ENCODE measurements at regions not wholly inside any gene's neighbourhood (a gene's known extent, or its start where the extent isn't known, plus 50 kb on each side); places are given as distances from the start of the nearest gene placed in this dataset.

GRCh38 chr13:109567315-109567714 lies 219.1 kb downstream of the IRS2 start:
- H3K27me3 ChIP-seq (replicated peaks in 1 of 2; ENCODE audit: control insufficient read depth in 2 of 2, insufficient read depth in 2 of 2, low read length in 1 of 2), result no peaks in the 10 kb centered on the region
- no peak overlapping the region for H2AFZ ChIP-seq (ENCODE audit: control insufficient read depth, low read depth, low read length)
- no peak overlapping the region for H3K27ac ChIP-seq (ENCODE audit: control insufficient read depth, insufficient read depth)
- ChIA-PET CTCF (no interaction called here), RAD21 (ENCODE audit: unreplicated experiment) (no interaction called here), POLR2A (no interaction called here), SMC1A (ENCODE audit: uncharacterized antibody, unreplicated experiment) (interaction anchor here (0.8 kb wide), 1 partner anchor 20 kb away, joined by 3 read pairs; no protein-coding TSS in a partner anchor)
- no peaks in the 10 kb centered on the region for H3K79me2 ChIP-seq (ENCODE audit: control insufficient read depth, insufficient read depth, low read length)
- no peaks in the 10 kb centered on the region for H3K36me3 ChIP-seq (ENCODE audit: control insufficient read depth in 2 of 2, insufficient read depth in 2 of 2, low read length in 1 of 2)
- in situ Hi-C loops (cut with MboI) (no loop called here), intact Hi-C loops (cut with micrococcal nuclease; ENCODE audit: unreplicated experiment) (no loop called here)
- BruUV-seq (replicated peaks), result no TSS peak
- ATAC-seq, result no peak
- no peak overlapping the region for H3K4me3 ChIP-seq
- 37% methylated on average over 2 of the region's 2 CpGs for WGBS (ENCODE audit: insufficient coverage, insufficient replicate concordance, low lambda C conversion rate, missing lambda C conversion rate)
- no peak for FAIRE-seq
- H3K9ac ChIP-seq (ENCODE audit: control insufficient read depth, insufficient read depth, low read length), result no peak overlapping the region
- H4K20me1 ChIP-seq (ENCODE audit: control insufficient read depth, insufficient read depth), result no peaks in the 10 kb centered on the region
- H3K9me3 ChIP-seq (replicated peaks; ENCODE audit: control insufficient read depth, insufficient read depth, low read length), result no peaks in the 10 kb centered on the region
- DNase-seq (ENCODE audit: low read depth, low spot score), result no peak
- no peak overlapping the region for H3K4me2 ChIP-seq (ENCODE audit: control insufficient read depth, insufficient read depth)
- TF ChIP-seq PAX8 (IDR thresholded peaks at IDR 0.05) (no peak), PML (IDR thresholded peaks at IDR 0.05; ENCODE audit: low read length) (no peak)
- H3K4me1 ChIP-seq (ENCODE audit: control insufficient read depth, insufficient read depth, low read length), result no peaks in the 10 kb centered on the region

DNA sequence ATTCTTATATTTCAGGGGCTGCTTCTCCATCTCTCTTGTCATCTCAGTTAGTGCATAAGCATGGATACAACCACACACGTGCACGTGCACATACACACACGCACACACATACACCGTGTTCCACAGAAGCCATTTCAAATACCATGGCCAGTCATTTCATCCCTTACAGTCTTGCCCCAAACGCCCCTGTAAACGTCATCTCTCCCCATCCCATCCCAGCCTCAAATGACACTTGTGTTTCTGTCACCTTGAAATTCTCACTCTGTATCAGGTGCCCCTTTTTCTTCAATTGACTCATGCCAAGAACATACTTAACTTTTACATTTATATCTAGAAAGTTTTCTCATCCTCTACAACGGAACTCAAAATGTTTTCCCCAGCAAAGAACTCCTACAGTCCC lies 220.5 kb downstream of the IRS2 start:
- no peaks in the 10 kb centered on the region for H3K36me3 ChIP-seq (ENCODE audit: control insufficient read depth in 2 of 2, insufficient read depth in 2 of 2, low read length in 1 of 2)
- RAD21 ChIA-PET (ENCODE audit: unreplicated experiment), result no interaction called here
- H4K20me1 ChIP-seq (ENCODE audit: control insufficient read depth, insufficient read depth), result no peaks in the 10 kb centered on the region
- H3K4me3 ChIP-seq, result no peak overlapping the region
- TF ChIP-seq SREBF2 (IDR thresholded peaks at IDR 0.05; ENCODE audit: low read length) (no peak), KLF5 (IDR thresholded peaks at IDR 0.05; ENCODE audit: partially characterized antibody) (no peak), NFIC (IDR thresholded peaks at IDR 0.05; ENCODE audit: low read depth, low read length) (no peak), NFXL1 (IDR thresholded peaks at IDR 0.05; ENCODE audit: borderline replicate concordance) (no peak), ATF2 (IDR thresholded peaks at IDR 0.05; ENCODE audit: low read length) (no peak), ZNF384 (IDR thresholded peaks at IDR 0.05; ENCODE audit: borderline replicate concordance, low read depth, low read length) (no peak), LARP7 (IDR thresholded peaks at IDR 0.05) (no peak)
- H3K27me3 ChIP-seq (replicated peaks in 1 of 2; ENCODE audit: control insufficient read depth in 2 of 2, insufficient read depth in 2 of 2, low read length in 1 of 2), result no peaks in the 10 kb centered on the region
- ATAC-seq (no peak), FAIRE-seq (no peak), DNase-seq (ENCODE audit: low read depth, low spot score) (no peak)
- H2AFZ ChIP-seq (ENCODE audit: control insufficient read depth, low read depth, low read length), result no peak overlapping the region
- no peaks in the 10 kb centered on the region for H3K4me1 ChIP-seq (ENCODE audit: control insufficient read depth, insufficient read depth, low read length)
- POLR2A ChIA-PET, result interaction anchor here (0.6 kb wide), 1 partner anchor 1859 kb away, joined by 5 read pairs; no protein-coding TSS in a partner anchor
- no peak overlapping the region for H3K27ac ChIP-seq (ENCODE audit: control insufficient read depth, insufficient read depth)
- H3K9ac ChIP-seq (ENCODE audit: control insufficient read depth, insufficient read depth, low read length), result no peak overlapping the region
- 36% methylated on average over 7 of the region's 7 CpGs for WGBS (ENCODE audit: insufficient coverage, insufficient replicate concordance, low lambda C conversion rate, missing lambda C conversion rate)
- CTCF ChIA-PET, result no interaction called here
- SMC1A ChIA-PET (ENCODE audit: uncharacterized antibody, unreplicated experiment), result no interaction called here
- in situ Hi-C loops (cut with MboI), result no loop called here
- no TSS peak for BruUV-seq (replicated peaks)
- no peaks in the 10 kb centered on the region for H3K79me2 ChIP-seq (ENCODE audit: control insufficient read depth, insufficient read depth, low read length)
- no peaks in the 10 kb centered on the region for H3K9me3 ChIP-seq (replicated peaks; ENCODE audit: control insufficient read depth, insufficient read depth, low read length)
- intact Hi-C loops (cut with micrococcal nuclease; ENCODE audit: unreplicated experiment), result no loop called here
- H3K4me2 ChIP-seq (ENCODE audit: control insufficient read depth, insufficient read depth), result no peak overlapping the region

Data from GM12878 (cell line).